Left lung (tissue), 4 donors: ENCODE measurements at regions not wholly inside any gene's neighbourhood (a gene's known extent, or its start where the extent isn't known, plus 50 kb on each side); places are given as distances from the start of the nearest gene placed in this dataset.

Experiments
- ATAC-seq: fragments of 200-7000 bp; cut with Tn5 transposase; one replicate; pipeline ENCODE4 v1.9.1; 2020; ENCODE audit warnings: moderate library complexity
- DNase-seq, 4 donors: peaks; one replicate each; pipeline ENCODE4 v3.0.0-alpha.2; 2013 to 2020
- H3K27ac ChIP-seq, 2 donors: fragments of 200-600 bp; sonication (generic) in 1 of 2; one replicate each; pipeline versions ENCODE4 v1.5.0 to v1.8.0; 2020 to 2021
- H3K27me3 ChIP-seq, 2 donors: fragments of 200-600 bp; sonication (generic) in 1 of 2; one replicate each; pipeline versions ENCODE4 v1.5.0 to v1.8.0; 2020 to 2021
- H3K36me3 ChIP-seq, 2 donors: fragments of 200-600 bp; sonication (generic) in 1 of 2; one replicate each; pipeline versions ENCODE4 v1.5.0 to v1.8.0; 2020 to 2021
- H3K4me1 ChIP-seq, 2 donors: fragments of 200-600 bp; one replicate each; pipeline ENCODE4 v1.8.0; 2021
- H3K4me3 ChIP-seq, 2 donors: fragments of 200-600 bp; sonication (generic) in 1 of 2; one replicate each; pipeline versions ENCODE4 v1.5.0 to v1.8.0; 2020 to 2021; ENCODE audit warnings: mild to moderate bottlenecking in 1 of 2
- H3K9me3 ChIP-seq, 2 donors: fragments of 200-600 bp; sonication (generic) in 1 of 2; one replicate each; pipeline versions ENCODE4 v1.5.0 to v1.8.0; 2020 to 2021
- intact Hi-C, 2 donors: fragments of 100-400 bp; cut with DNase I; formaldehyde crosslinking; loops; one replicate each; pipeline versions ENCODE4 v1.11.2 to v1.14.2; 2022
- TF ChIP-seq, protein P1 (sequence below), 2 donors: fragments of 200-600 bp; sonication (generic) in 1 of 2; IDR thresholded peaks; one replicate each; pipeline versions ENCODE4 v1.5.0 to v1.8.0; 2021; ENCODE audit warnings: antibody characterized with exemption in 2 of 2
- donor health status: DM: no; HTN: yes; CAD: no.
- donor health status: DM: no; HTN: no; CAD: no.

DNA sequence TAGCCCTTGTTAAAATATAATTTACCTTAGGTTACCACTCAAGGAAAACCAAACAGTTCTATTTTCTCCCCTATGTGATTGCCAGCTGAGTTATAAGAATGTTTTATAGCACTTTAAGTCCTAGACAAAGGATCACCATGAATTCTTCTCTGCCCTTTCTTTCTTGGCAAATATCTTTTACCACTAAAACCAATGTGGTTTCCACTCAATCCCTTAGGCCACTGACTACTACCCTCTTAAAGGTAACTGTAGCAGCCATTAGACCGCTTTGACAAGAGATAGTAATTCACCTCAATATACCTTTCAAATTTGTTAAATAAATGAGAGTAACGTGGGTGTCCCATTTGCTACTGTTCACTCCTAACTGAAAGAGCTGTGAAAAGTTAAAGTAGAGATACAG is 307.9 kb upstream of the PRMT6 start:
- no peak overlapping the region for H3K27ac ChIP-seq
- no peak for ATAC-seq
- intact Hi-C loops: no loop called here

DNA sequence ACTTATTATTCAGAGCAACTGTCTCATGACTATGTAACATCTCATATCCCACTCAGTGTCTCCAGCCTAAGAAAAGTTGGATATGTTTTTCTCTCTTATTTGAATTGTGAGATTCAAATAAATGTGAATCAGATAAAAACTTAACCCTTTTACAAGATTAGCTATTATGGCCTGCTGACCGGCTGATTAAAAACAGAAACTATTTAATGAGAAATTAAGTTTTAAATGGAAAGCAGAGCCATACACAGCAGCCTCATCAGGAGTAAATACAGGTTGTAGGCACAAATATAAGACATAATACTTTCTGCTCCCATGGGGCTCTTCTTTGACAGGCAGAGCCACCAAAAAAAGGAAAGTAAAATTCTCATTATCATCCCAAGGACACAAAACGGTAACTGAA is 307.0 kb upstream of the PRMT6 start:
- Histone ChIP-seq H3K4me1 (no peaks in the 10 kb centered on the region), H3K36me3 (no peaks in the 10 kb centered on the region), H3K27ac (no peak overlapping the region), H3K27me3 (no peaks in the 10 kb centered on the region), H3K4me3 (no peak overlapping the region), H3K9me3 (no peaks in the 10 kb centered on the region)
- intact Hi-C loops: no loop called here
- no peak for ATAC-seq
- DNase-seq: no peak
- TF ChIP-seq, protein P1, sequence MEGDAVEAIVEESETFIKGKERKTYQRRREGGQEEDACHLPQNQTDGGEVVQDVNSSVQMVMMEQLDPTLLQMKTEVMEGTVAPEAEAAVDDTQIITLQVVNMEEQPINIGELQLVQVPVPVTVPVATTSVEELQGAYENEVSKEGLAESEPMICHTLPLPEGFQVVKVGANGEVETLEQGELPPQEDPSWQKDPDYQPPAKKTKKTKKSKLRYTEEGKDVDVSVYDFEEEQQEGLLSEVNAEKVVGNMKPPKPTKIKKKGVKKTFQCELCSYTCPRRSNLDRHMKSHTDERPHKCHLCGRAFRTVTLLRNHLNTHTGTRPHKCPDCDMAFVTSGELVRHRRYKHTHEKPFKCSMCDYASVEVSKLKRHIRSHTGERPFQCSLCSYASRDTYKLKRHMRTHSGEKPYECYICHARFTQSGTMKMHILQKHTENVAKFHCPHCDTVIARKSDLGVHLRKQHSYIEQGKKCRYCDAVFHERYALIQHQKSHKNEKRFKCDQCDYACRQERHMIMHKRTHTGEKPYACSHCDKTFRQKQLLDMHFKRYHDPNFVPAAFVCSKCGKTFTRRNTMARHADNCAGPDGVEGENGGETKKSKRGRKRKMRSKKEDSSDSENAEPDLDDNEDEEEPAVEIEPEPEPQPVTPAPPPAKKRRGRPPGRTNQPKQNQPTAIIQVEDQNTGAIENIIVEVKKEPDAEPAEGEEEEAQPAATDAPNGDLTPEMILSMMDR (IDR thresholded peaks at IDR 0.05): no peak

More for the DNA sequence above, 307.9 kb upstream of the PRMT6 start:
- Histone ChIP-seq H3K27me3 (no peaks in the 10 kb centered on the region), H3K4me3 (no peak overlapping the region), H3K9me3 (no peaks in the 10 kb centered on the region), H3K36me3 (no peaks in the 10 kb centered on the region), H3K4me1 (no peaks in the 10 kb centered on the region)
- DNase-seq: no peak
- TF ChIP-seq, protein P1 (IDR thresholded peaks at IDR 0.05): no peak

DNA sequence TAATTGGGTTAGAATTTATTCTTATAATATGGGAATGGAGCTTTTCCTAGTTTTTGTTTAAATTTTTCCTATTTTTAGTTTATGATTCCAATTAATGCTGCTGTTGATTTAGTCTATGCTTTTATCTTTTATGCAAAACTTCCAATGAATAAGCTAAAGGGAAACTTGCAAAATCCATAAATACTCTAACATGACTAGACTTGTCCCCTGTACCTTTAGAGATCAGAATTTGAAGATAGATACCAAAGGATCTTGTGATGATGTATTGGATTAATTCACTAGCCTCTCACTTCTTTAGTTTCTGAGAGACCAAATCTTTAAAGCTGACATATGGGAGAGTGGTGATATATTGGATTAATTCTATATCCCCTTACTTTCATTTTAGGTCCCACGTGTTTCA is 306.6 kb upstream of the PRMT6 start:
- intact Hi-C loops: no loop called here
- TF ChIP-seq, protein P1 (IDR thresholded peaks at IDR 0.05): no peak

DNA sequence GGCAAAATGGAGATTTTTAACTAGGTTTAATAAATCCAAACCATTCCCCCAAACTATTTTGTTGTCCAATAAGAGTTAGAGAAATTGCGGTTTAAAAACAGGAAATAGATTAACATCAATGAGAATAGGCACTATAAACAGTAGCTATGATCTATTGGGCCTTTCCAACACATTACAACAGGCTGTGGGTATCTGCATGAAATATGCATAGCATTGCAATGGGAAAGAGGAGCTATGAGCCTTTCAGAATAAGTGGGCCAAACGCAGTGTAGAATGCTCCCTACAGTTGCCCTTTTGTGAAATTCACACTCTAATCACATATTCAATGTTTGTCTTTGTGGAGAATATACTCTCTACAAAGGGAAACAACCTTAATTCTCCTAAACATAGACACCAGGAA is 305.5 kb upstream of the PRMT6 start:
- no peak for ATAC-seq
- no peak overlapping the region for H3K4me3 ChIP-seq
- intact Hi-C loops: no loop called here

More for the DNA sequence above, 306.6 kb upstream of the PRMT6 start:
- Histone ChIP-seq H3K27ac (no peak overlapping the region), H3K4me3 (no peak overlapping the region), H3K4me1 (no peaks in the 10 kb centered on the region), H3K27me3 (no peaks in the 10 kb centered on the region), H3K36me3 (no peaks in the 10 kb centered on the region), H3K9me3 (no peaks in the 10 kb centered on the region)
- ATAC-seq: no peak
- no peak for DNase-seq

DNA sequence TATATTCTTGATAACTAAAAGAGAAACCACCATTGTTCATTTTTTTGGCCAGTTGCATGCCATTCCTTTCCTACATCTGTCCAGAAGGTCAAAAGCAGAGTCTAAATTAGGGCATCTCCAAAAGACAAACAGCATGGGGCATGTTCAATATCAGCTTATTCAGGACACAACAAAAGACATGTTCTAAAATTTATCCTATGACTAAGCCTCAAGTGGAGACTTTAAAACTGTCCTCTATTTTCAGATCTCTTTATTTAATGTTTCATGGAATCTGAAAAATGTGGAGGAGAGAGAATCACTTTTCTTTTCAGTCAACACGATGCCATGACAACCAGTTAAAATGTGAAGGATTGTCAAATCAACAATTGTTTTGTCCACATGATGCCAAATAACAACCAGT is 303.4 kb upstream of the PRMT6 start:
- ATAC-seq (no peak), DNase-seq (no peak)
- no peaks in the 10 kb centered on the region for H3K9me3 ChIP-seq
- no peaks in the 10 kb centered on the region for H3K36me3 ChIP-seq
- no peak overlapping the region for H3K4me3 ChIP-seq
- TF ChIP-seq, protein P1 (IDR thresholded peaks at IDR 0.05): no peak
- intact Hi-C loops: no loop called here
- no peak overlapping the region for H3K27ac ChIP-seq
- no peaks in the 10 kb centered on the region for H3K27me3 ChIP-seq
- no peaks in the 10 kb centered on the region for H3K4me1 ChIP-seq

More for the DNA sequence above, 305.5 kb upstream of the PRMT6 start:
- no peaks in the 10 kb centered on the region for H3K9me3 ChIP-seq
- no peak overlapping the region for H3K27ac ChIP-seq
- TF ChIP-seq, protein P1 (IDR thresholded peaks at IDR 0.05): no peak
- H3K4me1 ChIP-seq: no peaks in the 10 kb centered on the region
- DNase-seq: no peak
- H3K27me3 ChIP-seq: no peaks in the 10 kb centered on the region
- H3K36me3 ChIP-seq: no peaks in the 10 kb centered on the region
